MM.1S (cell line): ENCODE measurements at regions not wholly inside any gene's neighbourhood (a gene's known extent, or its start where the extent isn't known, plus 50 kb on each side); places are given as distances from the start of the nearest gene placed in this dataset.
"Not testable (repeated sequence)": the region's sequence is repeated elsewhere in the genome, so short reads cannot be mapped to it uniquely, and the experiment has no call there.

ENCODE experiments used
- DNase-seq: peaks from one replicate; pipeline ENCODE4 v3.0.0-alpha.2; 2015
- H2AFZ ChIP-seq: fragments of 300-600 bp; sonication (generic); 2 replicates; pipeline ENCODE4 v1.6.0; 2016; ENCODE audit warnings: antibody characterized with exemption, low read length
- H3F3A ChIP-seq: fragments of 300-600 bp; sonication (generic); 2 replicates; pipeline ENCODE4 v1.6.1; 2016; ENCODE audit warnings: mild to moderate bottlenecking, antibody characterized with exemption, low read length, moderate library complexity, mixed read lengths; ENCODE audit not compliant: insufficient read depth
- H3K27ac ChIP-seq: fragments of 300-600 bp; sonication (generic); 2 replicates; pipeline ENCODE4 v1.5.1; 2016; ENCODE audit warnings: mild to moderate bottlenecking, low read length
- H3K27me3 ChIP-seq: fragments of 300-600 bp; sonication (generic); replicated peaks from 2 replicates; pipeline ENCODE4 v1.6.0; 2016; ENCODE audit warnings: low read length; ENCODE audit not compliant: insufficient read depth
- H3K36me3 ChIP-seq: fragments of 300-600 bp; sonication (generic); replicated peaks from 2 replicates; pipeline ENCODE4 v1.6.1; 2016; ENCODE audit warnings: mild to moderate bottlenecking, low read length, mixed read lengths; ENCODE audit not compliant: insufficient read depth
- H3K4me1 ChIP-seq: fragments of 300-600 bp; sonication (generic); 2 replicates; pipeline ENCODE4 v1.6.1; 2016; ENCODE audit warnings: low read length, mixed read lengths
- H3K4me2 ChIP-seq: fragments of 300-600 bp; sonication (generic); 2 replicates; pipeline ENCODE4 v1.6.0; 2016; ENCODE audit warnings: low read depth, low read length
- H3K4me3 ChIP-seq: fragments of 300-600 bp; sonication (generic); 2 replicates; pipeline ENCODE4 v1.5.1; 2016; ENCODE audit warnings: low read length, mixed read lengths
- H3K79me2 ChIP-seq: fragments of 300-600 bp; sonication (generic); 2 replicates; pipeline ENCODE4 v1.6.1; 2016; ENCODE audit warnings: mixed run types, low read length, mixed read lengths
- H3K9ac ChIP-seq: fragments of 300-600 bp; sonication (generic); 2 replicates; pipeline ENCODE4 v1.6.1; 2016; ENCODE audit warnings: low read length, mixed read lengths
- H3K9me2 ChIP-seq: fragments of 300-600 bp; sonication (generic); replicated peaks from 2 replicates; pipeline ENCODE4 v1.6.1; 2016; ENCODE audit warnings: mild to moderate bottlenecking, low read length, mixed read lengths; ENCODE audit not compliant: insufficient read depth
- H3K9me3 ChIP-seq: fragments of 300-600 bp; sonication (generic); replicated peaks from 2 replicates; pipeline ENCODE4 v1.6.1; 2016; ENCODE audit warnings: mild to moderate bottlenecking, low read length, mixed read lengths; ENCODE audit not compliant: insufficient read depth
- H4K20me1 ChIP-seq: fragments of 300-600 bp; sonication (generic); 2 replicates; pipeline ENCODE4 v1.6.1; 2016; ENCODE audit warnings: mild to moderate bottlenecking, low read length, moderate library complexity, mixed read lengths; ENCODE audit not compliant: insufficient read depth
- EZH2 ChIP-seq: fragments of 300-600 bp; sonication (generic); optimal IDR thresholded peaks from 2 replicates; pipeline ENCODE3; 2017; ENCODE audit warnings: low read depth, mild to moderate bottlenecking, antibody characterized with exemption, low read length, mixed read lengths
- EZH2phosphoT487 ChIP-seq: fragments of 300-600 bp; sonication (generic); IDR thresholded peaks from 2 replicates; pipeline ENCODE4 v1.6.1; 2018; ENCODE audit warnings: antibody characterized with exemption, low read length
- TF ChIP-seq, protein P1 (sequence below): fragments of 300-600 bp; sonication (generic); IDR thresholded peaks from 2 replicates; pipeline ENCODE4 v1.5.1; 2016; ENCODE audit warnings: antibody characterized with exemption, low read length, mixed read lengths

DNA sequence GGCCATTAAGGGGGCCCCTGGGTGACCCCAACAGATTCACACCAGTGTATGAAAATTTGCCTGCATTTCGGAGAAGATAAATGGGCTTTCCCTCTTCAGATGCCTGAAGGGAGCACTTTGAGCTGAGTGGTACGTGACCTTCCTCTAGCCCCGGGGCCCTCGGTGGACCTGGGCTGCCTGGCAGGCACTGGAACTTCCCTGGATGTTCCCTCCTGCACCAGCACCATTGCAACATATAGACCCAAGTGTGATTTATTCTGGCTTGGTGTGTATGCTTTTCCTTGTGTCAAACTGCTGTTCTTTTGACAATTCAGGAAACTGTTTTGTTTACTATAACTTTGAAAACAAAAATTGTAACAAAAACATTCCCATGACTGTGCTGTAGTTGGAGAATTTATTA is 93.8 kb downstream of the TNFRSF13B start:
- Histone ChIP-seq H3K9me2 (no peaks in the 10 kb centered on the region), H3F3A (no peaks in the 10 kb centered on the region), H3K4me3 (no peak overlapping the region), H3K27ac (no peak overlapping the region), H3K9me3 (no peaks in the 10 kb centered on the region), H2AFZ (no peak overlapping the region), H3K9ac (no peak overlapping the region), H3K4me1 (no peaks in the 10 kb centered on the region), H3K27me3 (no peaks in the 10 kb centered on the region), H4K20me1 (no peaks in the 10 kb centered on the region), H3K36me3 (no peaks in the 10 kb centered on the region), H3K79me2 (no peaks in the 10 kb centered on the region), H3K4me2 (no peak overlapping the region)
- DNase-seq = no peak
- TF ChIP-seq, protein P1, sequence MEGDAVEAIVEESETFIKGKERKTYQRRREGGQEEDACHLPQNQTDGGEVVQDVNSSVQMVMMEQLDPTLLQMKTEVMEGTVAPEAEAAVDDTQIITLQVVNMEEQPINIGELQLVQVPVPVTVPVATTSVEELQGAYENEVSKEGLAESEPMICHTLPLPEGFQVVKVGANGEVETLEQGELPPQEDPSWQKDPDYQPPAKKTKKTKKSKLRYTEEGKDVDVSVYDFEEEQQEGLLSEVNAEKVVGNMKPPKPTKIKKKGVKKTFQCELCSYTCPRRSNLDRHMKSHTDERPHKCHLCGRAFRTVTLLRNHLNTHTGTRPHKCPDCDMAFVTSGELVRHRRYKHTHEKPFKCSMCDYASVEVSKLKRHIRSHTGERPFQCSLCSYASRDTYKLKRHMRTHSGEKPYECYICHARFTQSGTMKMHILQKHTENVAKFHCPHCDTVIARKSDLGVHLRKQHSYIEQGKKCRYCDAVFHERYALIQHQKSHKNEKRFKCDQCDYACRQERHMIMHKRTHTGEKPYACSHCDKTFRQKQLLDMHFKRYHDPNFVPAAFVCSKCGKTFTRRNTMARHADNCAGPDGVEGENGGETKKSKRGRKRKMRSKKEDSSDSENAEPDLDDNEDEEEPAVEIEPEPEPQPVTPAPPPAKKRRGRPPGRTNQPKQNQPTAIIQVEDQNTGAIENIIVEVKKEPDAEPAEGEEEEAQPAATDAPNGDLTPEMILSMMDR = no peak
- TF ChIP-seq EZH2 (no peak), EZH2phosphoT487 (no peak)

DNA sequence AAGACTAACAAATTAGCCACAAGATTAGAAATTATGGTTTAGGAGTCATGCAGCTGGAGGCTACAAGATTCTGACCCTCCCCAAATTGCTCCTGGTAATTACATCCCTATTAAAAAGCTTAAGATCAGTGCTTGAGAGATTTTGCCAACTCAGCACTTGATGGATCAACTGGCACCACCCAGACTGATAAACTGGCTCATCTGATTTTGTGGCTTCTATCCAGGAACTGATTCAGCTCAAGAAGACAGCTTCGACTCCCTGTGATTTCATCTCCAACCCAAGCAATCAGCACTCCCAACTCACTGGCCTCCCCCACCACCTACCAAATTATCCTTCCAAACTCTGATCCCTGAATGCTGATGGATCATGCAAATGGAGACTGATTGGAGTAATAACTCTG is 94.8 kb downstream of the TNFRSF13B start:
- no peaks in the 10 kb centered on the region for H3K9me3 ChIP-seq
- no peaks in the 10 kb centered on the region for H3K79me2 ChIP-seq
- no peaks in the 10 kb centered on the region for H3F3A ChIP-seq
- H3K4me3 ChIP-seq = no peak overlapping the region
- no peak overlapping the region for H3K9ac ChIP-seq
- H2AFZ ChIP-seq = no peak overlapping the region
- TF ChIP-seq EZH2phosphoT487 = no peak
- TF ChIP-seq, protein P1 = no peak
- no peak overlapping the region for H3K27ac ChIP-seq
- no peak overlapping the region for H3K4me2 ChIP-seq
- H3K4me1 ChIP-seq = no peaks in the 10 kb centered on the region
- DNase-seq = no peak
- no peaks in the 10 kb centered on the region for H3K27me3 ChIP-seq
- no peaks in the 10 kb centered on the region for H3K36me3 ChIP-seq
- H4K20me1 ChIP-seq = no peaks in the 10 kb centered on the region
- H3K9me2 ChIP-seq = no peaks in the 10 kb centered on the region

DNA sequence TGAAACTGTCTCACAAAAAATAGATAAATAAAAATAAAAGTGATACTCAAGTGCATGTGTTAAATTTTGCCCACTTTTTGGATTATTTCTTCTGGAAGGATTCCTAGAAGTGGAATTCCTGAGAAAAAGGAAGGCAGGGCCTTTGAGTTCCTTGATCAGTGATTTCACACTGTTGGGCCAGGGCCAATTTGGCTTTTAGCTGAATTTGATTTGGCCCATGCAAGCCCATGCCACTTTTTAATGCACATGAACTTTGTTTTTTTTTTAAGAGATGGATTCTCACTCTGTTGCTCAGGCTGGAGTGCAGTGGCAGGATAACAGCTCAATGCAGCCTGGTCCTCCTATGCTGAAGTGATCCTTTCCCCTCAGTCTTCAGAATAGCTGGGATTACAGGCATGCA is 96.3 kb downstream of the TNFRSF13B start:
- TF ChIP-seq, protein P1 = no peak
- no peak for TF ChIP-seq EZH2phosphoT487
- TF ChIP-seq EZH2 = no peak
- Histone ChIP-seq H3K4me1 (no peaks in the 10 kb centered on the region), H3K9ac (no peak overlapping the region), H3F3A (no peaks in the 10 kb centered on the region), H3K4me2 (no peak overlapping the region), H3K79me2 (no peaks in the 10 kb centered on the region), H3K9me3 (no peaks in the 10 kb centered on the region), H3K4me3 (no peak overlapping the region), H3K9me2 (no peaks in the 10 kb centered on the region), H3K27me3 (no peaks in the 10 kb centered on the region; the same call in 1 of the 2 replicates), H2AFZ (no peak overlapping the region), H3K27ac (no peak overlapping the region), H3K36me3 (no peaks in the 10 kb centered on the region), H4K20me1 (no peaks in the 10 kb centered on the region)
- no peak for DNase-seq

DNA sequence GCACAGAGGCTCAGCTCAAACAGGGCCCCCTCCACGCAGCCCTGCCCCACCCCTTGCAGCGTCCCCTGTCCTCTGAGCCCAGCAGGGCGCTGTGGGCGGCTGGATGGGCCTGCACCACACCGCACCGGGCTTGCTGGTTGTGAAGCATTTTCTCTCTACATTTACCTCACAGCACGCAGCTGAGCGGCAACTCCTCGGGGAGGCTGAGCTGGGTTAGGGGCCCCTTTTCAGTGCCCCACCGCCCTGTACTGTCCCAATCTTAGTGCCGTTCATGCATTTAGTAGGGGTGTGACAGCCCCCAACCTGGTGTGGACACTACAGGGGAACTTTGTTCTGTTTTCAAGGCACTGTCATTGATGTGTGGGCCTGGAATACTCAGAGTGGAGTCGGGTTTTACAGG is 97.7 kb downstream of the TNFRSF13B start:
- H3K4me1 ChIP-seq, H3K9ac ChIP-seq, H3K27me3 ChIP-seq, H3K79me2 ChIP-seq, DNase-seq, H3K4me3 ChIP-seq, H3K27ac ChIP-seq, H3K4me2 ChIP-seq, H3F3A ChIP-seq, H3K9me2 ChIP-seq, H3K36me3 ChIP-seq, H2AFZ ChIP-seq, H4K20me1 ChIP-seq, H3K9me3 ChIP-seq: not testable (repeated sequence)
